SK-N-SH (cell line): ENCODE measurements at regions not wholly inside any gene's neighbourhood (a gene's known extent, or its start where the extent isn't known, plus 50 kb on each side); places are given as distances from the start of the nearest gene placed in this dataset.

Experiments
- CTCF ChIA-PET: fragments of 300-600, 350-600 bp; formaldehyde crosslinking; extraction: SDS; loops from one replicate; lab custom pipeline; 2021; lab: Yijun Ruan, JAX
- POLR2A ChIA-PET: fragments of 350-600 bp; sonication (Branson Sonifier 250); formaldehyde crosslinking; extraction: SDS; loops from one replicate; lab custom pipeline; 2020; ENCODE audit warnings: antibody characterized with exemption, inconsistent platforms; lab: Yijun Ruan, JAX
- DNase-seq: peaks from one replicate; pipeline ENCODE4 v3.0.0; 2012
- H2AFZ ChIP-seq: fragments of 200-600 bp; sonication (generic); 2 replicates; pipeline ENCODE4 v1.8.1; 2016; ENCODE audit warnings: antibody characterized with exemption, mild to moderate bottlenecking, low read depth
- H3F3A ChIP-seq: fragments of 200-600 bp; sonication (generic); replicated peaks from 2 replicates; pipeline ENCODE3; 2016; ENCODE audit warnings: antibody characterized with exemption, mild to moderate bottlenecking; ENCODE audit not compliant: insufficient read depth
- H3K27ac ChIP-seq, 2 experiments: fragments of 200-500 bp in 1 of 2; fragments of 200-600 bp in 1 of 2; sonication (Bioruptor generic) in 1 of 2; sonication (generic), shearing (Covaris generic) in 1 of 2; 2 replicates each; pipeline versions ENCODE4 v1.5.1 to v1.6.1; 2014 to 2016; ENCODE audit warnings: low read depth in 2 of 2, inconsistent platforms in 1 of 2, low read length in 1 of 2, mild to moderate bottlenecking in 1 of 2, mixed read lengths in 1 of 2
- H3K27me3 ChIP-seq: fragments of 200-600 bp; sonication (generic), shearing (Covaris generic); 2 replicates; pipeline ENCODE4 v1.6.1; 2016; ENCODE audit warnings: mixed run types; ENCODE audit not compliant: insufficient read depth
- H3K36me3 ChIP-seq, 2 experiments: fragments of 200-500 bp in 1 of 2; fragments of 200-600 bp in 1 of 2; sonication (Bioruptor generic) in 1 of 2; sonication (generic) in 1 of 2; replicated peaks in 1 of 2; 2 replicates each; pipeline versions ENCODE3 to v1.5.1; 2014 to 2016; ENCODE audit warnings: low read length in 1 of 2, mild to moderate bottlenecking in 1 of 2; ENCODE audit not compliant: insufficient read depth in 2 of 2, control insufficient read depth in 1 of 2
- H3K4me1 ChIP-seq, 2 experiments: fragments of 200-500 bp in 1 of 2; fragments of 200-600 bp in 1 of 2; sonication (Bioruptor generic) in 1 of 2; sonication (generic), shearing (Covaris generic) in 1 of 2; 2 replicates each; pipeline versions ENCODE4 v1.5.1 to v1.6.1; 2014 to 2016; ENCODE audit warnings: low read depth in 1 of 2, low read length in 1 of 2, mixed run types in 1 of 2; ENCODE audit not compliant: insufficient read depth in 2 of 2, control insufficient read depth in 1 of 2
- H3K4me2 ChIP-seq: fragments of 200-600 bp; sonication (generic), shearing (Covaris generic); 2 replicates; pipeline ENCODE4 v1.6.1; 2017; ENCODE audit warnings: mixed run types
- H3K4me3 ChIP-seq, 2 experiments: fragments of 200-500 bp in 1 of 2; fragments of 200-600 bp in 1 of 2; sonication (Bioruptor generic) in 1 of 2; sonication (generic), shearing (Covaris generic) in 1 of 2; 2 replicates each; pipeline versions ENCODE4 v1.5.1 to v1.8.1; 2014 to 2016; ENCODE audit warnings: low read depth in 2 of 2, inconsistent platforms in 1 of 2, low read length in 1 of 2, mild to moderate bottlenecking in 1 of 2, mixed read lengths in 1 of 2, moderate library complexity in 1 of 2
- H3K79me2 ChIP-seq: fragments of 200-600 bp; sonication (generic); 2 replicates; pipeline ENCODE4 v1.8.1; 2017; ENCODE audit warnings: mild to moderate bottlenecking; ENCODE audit not compliant: insufficient read depth
- H3K9ac ChIP-seq: fragments of 200-600 bp; sonication (generic); 2 replicates; pipeline ENCODE4 v1.6.1; 2017; ENCODE audit warnings: mixed run types
- H3K9me2 ChIP-seq: fragments of 200-600 bp; sonication (generic); 2 replicates; pipeline ENCODE4 v1.6.1; 2017; ENCODE audit warnings: mixed run types
- H3K9me3 ChIP-seq: fragments of 200-600 bp; sonication (generic); 2 replicates; pipeline ENCODE4 v1.6.1; 2017; ENCODE audit warnings: mixed run types, mild to moderate bottlenecking, moderate library complexity
- H4K20me1 ChIP-seq: fragments of 200-600 bp; sonication (generic); 2 replicates; pipeline ENCODE4 v1.6.1; 2017; ENCODE audit warnings: mild to moderate bottlenecking, mixed run types; ENCODE audit not compliant: insufficient read depth
- CTCF ChIP-seq: fragments of 200-600 bp; sonication (generic); IDR thresholded peaks from 2 replicates; pipeline ENCODE4 v1.6.1; 2017; ENCODE audit warnings: antibody characterized with exemption, mild to moderate bottlenecking, moderate library complexity
- ELF1 ChIP-seq: IDR thresholded peaks from 2 replicates; pipeline ENCODE4 v1.4.0; 2012
- EP300 ChIP-seq, 2 experiments: IDR thresholded peaks; 2 replicates each; pipeline versions ENCODE4 v1.4.0 to v1.6.1; 2012; ENCODE audit warnings: borderline replicate concordance in 1 of 2, low read depth in 1 of 2, low read length in 1 of 2
- EZH2phosphoT487 ChIP-seq: fragments of 200-600 bp; sonication (generic); IDR thresholded peaks from 2 replicates; pipeline ENCODE4 v1.6.1; 2017; ENCODE audit warnings: low read depth, mixed run types, mild to moderate bottlenecking, antibody characterized with exemption, moderate library complexity, borderline replicate concordance
- FOXJ3 ChIP-seq: sonication (generic); formaldehyde crosslinking; IDR thresholded peaks from 2 replicates; pipeline ENCODE4 v1.5.1; 2020; ENCODE audit warnings: mild to moderate bottlenecking, missing genetic modification reagents
- FOXM1 ChIP-seq: IDR thresholded peaks from 2 replicates; pipeline ENCODE4 v1.4.0; 2012; ENCODE audit warnings: low read depth, mild to moderate bottlenecking
- IRF3 ChIP-seq: fragments of 150-350 bp; IDR thresholded peaks from 2 replicates; pipeline ENCODE4 v1.6.1; 2016; ENCODE audit warnings: mild to moderate bottlenecking, low read depth, low read length
- NFIC ChIP-seq: IDR thresholded peaks from 2 replicates; pipeline ENCODE4 v1.4.0; 2012; ENCODE audit warnings: borderline replicate concordance
- RFX5 ChIP-seq: IDR thresholded peaks from 2 replicates; pipeline ENCODE4 v1.6.1; 2012; ENCODE audit warnings: mild to moderate bottlenecking, improper control_type of control experiment, low read length
- SMC3 ChIP-seq: IDR thresholded peaks from 2 replicates; pipeline ENCODE4 v1.6.1; 2012; ENCODE audit warnings: low read depth, low read length, improper control_type of control experiment
- ZBTB33 ChIP-seq: IDR thresholded peaks from 2 replicates; pipeline ENCODE4 v1.4.0; 2012; ENCODE audit warnings: low read depth, borderline replicate concordance
- WGBS: methylation state at CpG from one replicate; pipeline ENCODE4 v1.1.6; 2017; ENCODE audit warnings: low lambda C conversion rate; 5-methylcytosine and 5-hydroxymethylcytosine counted together

GRCh38 chr12:67524861-67525616 lies 123.5 kb upstream of the DYRK2 start:
- TF ChIP-seq EZH2phosphoT487: no peak
- no peak for TF ChIP-seq FOXM1
- TF ChIP-seq EP300 (IDR thresholded peaks at IDR 0.05; ENCODE audit: borderline replicate concordance in 1 of 2, low read depth in 1 of 2, low read length in 1 of 2): no peak
- no peak for TF ChIP-seq CTCF
- TF ChIP-seq RFX5: no peak
- TF ChIP-seq NFIC: no peak
- CTCF ChIA-PET: no interaction called here
- Histone ChIP-seq H3K9me2 (no peaks in the 10 kb centered on the region), H3K79me2 (no peaks in the 10 kb centered on the region), H3K4me3 (no peak overlapping the region), H3K9ac (no peak overlapping the region), H2AFZ (no peak overlapping the region), H4K20me1 (no peaks in the 10 kb centered on the region), H3F3A (no peaks in the 10 kb centered on the region), H3K4me1 (peaks cover 0 to 7% of the 10 kb centered on the region in 2 experiments; a peak in 1 of 4 replicates), H3K9me3 (no peaks in the 10 kb centered on the region), H3K27ac (no peak overlapping the region), H3K36me3 (no peaks in the 10 kb centered on the region), H3K4me2 (no peak overlapping the region), H3K27me3 (no peaks in the 10 kb centered on the region)
- whole genome bisulfite sequencing: 74% methylated on average over 11 of the region's 11 CpGs
- POLR2A ChIA-PET: no interaction called here
- DNase-seq: no peak

- Histone ChIP-seq H3K4me3 (no peak overlapping the region), H3K4me1 (peaks cover 0 to 7% of the 10 kb centered on the region in 2 experiments; a peak in 1 of 4 replicates), H3K27me3 (no peaks in the 10 kb centered on the region), H3K79me2 (no peaks in the 10 kb centered on the region), H3K27ac (no peak overlapping the region), H3K9ac (no peak overlapping the region), H2AFZ (no peak overlapping the region), H3K4me2 (no peak overlapping the region), H3K9me2 (no peaks in the 10 kb centered on the region), H3K36me3 (no peaks in the 10 kb centered on the region), H3F3A (no peaks in the 10 kb centered on the region), H3K9me3 (no peaks in the 10 kb centered on the region), H4K20me1 (no peaks in the 10 kb centered on the region)
- CTCF ChIA-PET: no interaction called here
- no peak for DNase-seq
- POLR2A ChIA-PET: no interaction called here
- WGBS: 35% methylated on average over 1 of the region's 1 CpG
- no peak for TF ChIP-seq FOXJ3 (CRISPR knock-in tag)
- TF ChIP-seq ELF1: no peak
Measured at GRCh38 chr12:67525617-67525884, 123.0 kb upstream of the DYRK2 start.

GRCh38 chr12:67526129-67526528 lies 122.4 kb upstream of the DYRK2 start:
- DNase-seq: no peak
- no peaks in the 10 kb centered on the region for H3F3A ChIP-seq
- peaks cover 0 to 7% of the 10 kb centered on the region in 2 experiments; a peak in 1 of 4 replicates for H3K4me1 ChIP-seq
- no peaks in the 10 kb centered on the region for H3K36me3 ChIP-seq
- no peak overlapping the region for H3K9ac ChIP-seq
- H3K79me2 ChIP-seq: no peaks in the 10 kb centered on the region
- H3K27ac ChIP-seq: no peak overlapping the region
- ChIA-PET CTCF (no interaction called here), POLR2A (no interaction called here)
- no peak overlapping the region for H3K4me2 ChIP-seq
- H3K9me3 ChIP-seq: no peaks in the 10 kb centered on the region
- H4K20me1 ChIP-seq: no peaks in the 10 kb centered on the region
- H3K27me3 ChIP-seq: no peaks in the 10 kb centered on the region
- TF ChIP-seq SMC3: no peak
- TF ChIP-seq IRF3: no peak
- no peak for TF ChIP-seq ZBTB33
- H2AFZ ChIP-seq: no peak overlapping the region
- no peak overlapping the region for H3K4me3 ChIP-seq
- H3K9me2 ChIP-seq: no peaks in the 10 kb centered on the region
